Fibroblast of skin of abdomen (primary cell): ENCODE measurements at regions not wholly inside any gene's neighbourhood (a gene's known extent, or its start where the extent isn't known, plus 50 kb on each side); places are given as distances from the start of the nearest gene placed in this dataset.

Source experiments
- DNase-seq: peaks from one replicate; pipeline ENCODE4 v3.0.0-alpha.2; 2013

GRCh38 chr1:63203641-63204040 lies 118.7 kb upstream of the FOXD3 start:
- no peak for DNase-seq

GRCh38 chr1:63205776-63206175 lies 116.6 kb upstream of the FOXD3 start:
- no peak for DNase-seq

- no peak for DNase-seq
These were observed 107.8 kb upstream of the FOXD3 start for GRCh38 chr1:63214553-63214952.

GRCh38 chr1:63223426-63223825 lies 98.9 kb upstream of the FOXD3 start:
- DNase-seq = no peak

- no peak for DNase-seq
These were observed 91.6 kb upstream of the FOXD3 start for GRCh38 chr1:63230722-63231121.

- DNase-seq = no peak
These were observed 83.6 kb upstream of the FOXD3 start for GRCh38 chr1:63238721-63239120.

- DNase-seq = no peak
These were observed 77.2 kb upstream of the FOXD3 start for GRCh38 chr1:63245186-63245585.

GRCh38 chr1:63248216-63248615 lies 74.2 kb upstream of the FOXD3 start:
- DNase-seq = no peak

- DNase-seq = no peak
These were observed 67.2 kb upstream of the FOXD3 start for GRCh38 chr1:63255153-63255552.

- DNase-seq = peak; percentile 1
These were observed 60.5 kb upstream of the FOXD3 start for GRCh38 chr1:63261736-63262458.

- DNase-seq = no peak
These were observed 60.0 kb upstream of the FOXD3 start for GRCh38 chr1:63262459-63262770.

- no peak for DNase-seq
These were observed 58.2 kb upstream of the FOXD3 start for GRCh38 chr1:63264161-63264560.

GRCh38 chr1:63266857-63267256 lies 55.5 kb upstream of the FOXD3 start:
- DNase-seq = no peak

GRCh38 chr1:63268876-63269275 lies 53.5 kb upstream of the FOXD3 start:
- no peak for DNase-seq

- DNase-seq = no peak
These were observed 52.8 kb upstream of the FOXD3 start for GRCh38 chr1:63269571-63269970.
